NCI-H2196 (cell line): ENCODE measurements at regions not wholly inside any gene's neighbourhood (a gene's known extent, or its start where the extent isn't known, plus 50 kb on each side); places are given as distances from the start of the nearest gene placed in this dataset.
"Not testable (repeated sequence)": the region's sequence is repeated elsewhere in the genome, so short reads cannot be mapped to it uniquely, and the experiment has no call there.

ENCODE experiments used
- DNase-seq: peaks from one replicate; lab custom pipeline; 2025; ENCODE audit not compliant: unreplicated experiment; lab: John Stamatoyannopoulos, UW

GRCh38 chr1:31485166-31485565 is 72.2 kb downstream of the SERINC2 start:
- DNase-seq, result no peak

DNA sequence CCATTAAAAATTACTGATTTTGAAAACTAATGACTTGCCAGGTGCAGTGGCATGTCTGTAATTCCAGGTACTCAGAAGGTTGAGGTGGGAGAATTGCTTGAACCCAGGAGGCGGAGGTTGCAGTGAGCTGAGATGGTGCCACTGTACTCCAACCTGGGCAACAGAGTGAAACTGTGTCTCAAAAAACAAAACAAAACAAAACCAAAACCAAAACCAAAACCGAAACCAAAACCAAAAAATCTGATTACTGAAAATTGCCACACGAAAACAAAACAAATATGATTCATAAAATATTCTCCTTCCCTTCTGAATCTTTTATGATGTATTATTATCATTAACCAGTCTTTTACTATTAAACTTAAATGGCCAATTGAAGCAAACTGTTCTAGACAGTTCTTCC is 74.1 kb downstream of the SERINC2 start:
- peak; percentile 25 for DNase-seq

GRCh38 chr1:31487721-31488293 is 74.8 kb downstream of the SERINC2 start:
- DNase-seq, result no peak

DNA sequence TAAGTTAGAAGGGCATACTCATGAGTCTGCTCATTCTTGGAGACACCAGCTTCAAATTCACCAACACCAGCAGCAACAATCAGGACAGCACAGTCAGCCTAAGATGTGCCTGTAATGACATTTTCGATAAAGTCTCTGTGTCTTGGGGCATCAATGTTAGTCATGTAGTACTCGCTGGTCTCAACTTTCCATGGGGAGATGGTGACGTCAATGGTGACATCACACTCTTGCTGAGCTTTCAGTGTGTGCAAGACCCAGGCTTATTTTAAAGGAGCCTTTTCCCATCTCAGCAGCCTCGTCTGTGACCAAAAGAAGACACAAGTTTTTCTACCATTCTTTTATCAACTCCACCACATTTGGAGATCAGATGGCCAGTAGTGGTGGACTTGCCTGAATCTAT is 75.5 kb downstream of the SERINC2 start:
- DNase-seq, result no peak

- not testable (repeated sequence) for DNase-seq
These were observed 76.6 kb downstream of the SERINC2 start for GRCh38 chr1:31489575-31489974.

GRCh38 chr1:31490596-31490995 is 77.6 kb downstream of the SERINC2 start:
- DNase-seq, result not testable (repeated sequence)

- DNase-seq, result not testable (repeated sequence)
These were observed 81.0 kb upstream of the TINAGL1 start for GRCh38 chr1:31495351-31495750.

DNA sequence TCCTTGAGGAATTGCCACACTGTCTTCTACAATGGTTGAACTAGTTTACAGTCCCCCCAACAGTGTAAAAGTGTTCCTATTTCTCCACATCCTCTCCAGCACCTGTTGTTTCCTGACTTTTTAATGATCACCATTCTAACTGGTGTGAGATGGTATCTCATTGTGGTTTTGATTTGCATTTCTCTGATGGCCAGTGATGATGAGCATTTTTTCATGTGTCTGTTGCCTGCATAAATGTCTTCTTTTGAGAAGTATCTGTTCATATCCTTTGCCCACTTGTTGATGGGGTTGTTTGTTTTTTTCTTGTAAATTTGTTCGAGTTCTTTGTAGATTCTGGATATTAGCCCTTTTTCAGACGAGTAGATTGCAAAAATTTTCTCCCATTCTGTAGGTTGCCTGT is 80.5 kb upstream of the TINAGL1 start:
- not testable (repeated sequence) for DNase-seq

DNA sequence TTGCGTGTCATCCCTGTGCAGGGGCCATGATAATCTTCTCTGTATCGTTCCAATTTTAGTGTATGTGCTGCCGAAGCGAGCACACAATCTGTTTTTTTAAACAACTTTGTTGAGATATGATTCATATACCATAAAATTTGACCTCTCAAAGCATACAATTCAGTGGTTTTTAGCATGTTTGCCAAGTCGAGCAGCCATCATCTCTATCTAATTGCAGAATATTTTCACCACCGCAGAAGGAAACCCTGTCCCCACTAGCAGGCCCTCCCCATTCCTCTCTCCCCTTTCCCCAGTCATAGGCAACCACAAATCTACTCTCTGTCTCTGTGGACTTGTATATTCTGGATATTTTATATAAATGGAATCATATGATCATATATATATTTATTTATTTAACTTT is 78.7 kb upstream of the TINAGL1 start:
- DNase-seq, result no peak

GRCh38 chr1:31498376-31499040 is 77.8 kb upstream of the TINAGL1 start:
- no peak for DNase-seq

DNA sequence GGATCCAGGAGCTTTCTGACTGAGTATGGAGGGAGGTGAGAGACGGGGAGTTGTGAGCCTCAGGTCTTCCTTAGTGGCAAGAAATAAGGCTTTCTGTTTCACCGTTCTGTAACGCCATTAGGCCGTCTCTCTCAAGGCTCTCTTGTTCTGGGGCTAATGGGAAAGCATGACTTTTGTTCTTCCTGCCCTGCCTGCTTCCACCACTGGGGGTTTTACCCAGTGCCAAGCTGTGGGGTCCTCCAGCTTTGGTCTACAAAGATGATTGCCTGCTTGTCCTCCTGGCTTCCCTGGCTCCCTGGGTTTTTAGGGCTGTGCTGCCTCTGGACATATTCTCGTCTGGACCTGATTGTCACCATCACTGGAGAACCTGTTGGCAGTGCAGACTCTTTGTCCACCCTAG is 74.8 kb upstream of the TINAGL1 start:
- no peak for DNase-seq

GRCh38 chr1:31502253-31502652 is 74.1 kb upstream of the TINAGL1 start:
- DNase-seq, result no peak

DNA sequence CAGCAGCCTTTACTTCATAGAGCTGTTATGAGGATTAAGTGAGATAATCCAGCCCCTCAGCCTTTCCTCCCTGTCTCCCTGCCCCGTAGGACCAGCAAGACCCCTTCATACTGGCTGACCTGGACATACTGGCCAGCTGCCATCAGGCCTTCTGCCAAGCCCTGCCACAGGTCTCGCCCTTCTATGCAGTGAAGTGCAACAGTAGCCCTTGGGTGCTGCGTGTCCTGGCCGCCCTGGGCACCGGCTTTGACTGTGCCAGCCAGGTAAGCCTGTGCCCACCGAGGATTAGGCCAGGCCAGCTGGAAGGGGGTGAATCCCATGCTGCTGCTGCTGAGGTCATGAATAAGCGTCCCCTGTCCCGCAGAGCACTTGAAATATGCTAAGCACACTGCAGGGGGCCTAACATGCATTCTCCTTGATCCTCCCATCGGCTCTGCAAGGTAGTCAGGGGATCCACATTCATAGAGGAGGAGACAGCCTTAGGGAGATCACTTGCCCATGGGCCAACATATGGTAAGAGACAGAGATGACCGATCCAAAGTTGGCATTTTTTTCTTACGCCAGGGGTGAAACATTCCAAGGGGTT is 73.3 kb upstream of the TINAGL1 start:
- DNase-seq, result no peak

GRCh38 chr1:31503570-31503969 is 72.7 kb upstream of the TINAGL1 start:
- DNase-seq, result no peak

GRCh38 chr1:31504001-31504400 is 72.3 kb upstream of the TINAGL1 start:
- no peak for DNase-seq

- DNase-seq, result no peak
These were observed 70.3 kb upstream of the TINAGL1 start for GRCh38 chr1:31505911-31506497.

DNA sequence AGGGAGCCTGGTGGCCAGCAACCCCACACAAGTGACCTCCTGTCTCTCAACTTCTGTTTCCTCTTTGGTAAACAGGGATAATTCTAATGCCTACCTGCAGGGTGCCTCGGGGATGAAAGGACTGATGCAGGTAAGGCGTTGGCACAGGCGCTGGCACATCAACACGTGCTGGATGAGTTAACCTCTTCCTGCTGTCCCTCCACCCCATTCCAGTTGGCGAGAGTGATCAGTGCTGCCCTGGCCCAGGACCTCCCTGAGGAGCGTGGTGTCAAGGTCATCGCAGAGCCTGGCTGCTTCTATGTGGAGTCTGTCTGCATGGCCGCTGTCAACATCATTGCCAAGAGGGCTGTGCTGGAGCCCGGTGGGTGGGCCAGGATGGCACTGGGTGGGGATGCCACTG is 69.1 kb upstream of the TINAGL1 start:
- DNase-seq, result no peak

DNA sequence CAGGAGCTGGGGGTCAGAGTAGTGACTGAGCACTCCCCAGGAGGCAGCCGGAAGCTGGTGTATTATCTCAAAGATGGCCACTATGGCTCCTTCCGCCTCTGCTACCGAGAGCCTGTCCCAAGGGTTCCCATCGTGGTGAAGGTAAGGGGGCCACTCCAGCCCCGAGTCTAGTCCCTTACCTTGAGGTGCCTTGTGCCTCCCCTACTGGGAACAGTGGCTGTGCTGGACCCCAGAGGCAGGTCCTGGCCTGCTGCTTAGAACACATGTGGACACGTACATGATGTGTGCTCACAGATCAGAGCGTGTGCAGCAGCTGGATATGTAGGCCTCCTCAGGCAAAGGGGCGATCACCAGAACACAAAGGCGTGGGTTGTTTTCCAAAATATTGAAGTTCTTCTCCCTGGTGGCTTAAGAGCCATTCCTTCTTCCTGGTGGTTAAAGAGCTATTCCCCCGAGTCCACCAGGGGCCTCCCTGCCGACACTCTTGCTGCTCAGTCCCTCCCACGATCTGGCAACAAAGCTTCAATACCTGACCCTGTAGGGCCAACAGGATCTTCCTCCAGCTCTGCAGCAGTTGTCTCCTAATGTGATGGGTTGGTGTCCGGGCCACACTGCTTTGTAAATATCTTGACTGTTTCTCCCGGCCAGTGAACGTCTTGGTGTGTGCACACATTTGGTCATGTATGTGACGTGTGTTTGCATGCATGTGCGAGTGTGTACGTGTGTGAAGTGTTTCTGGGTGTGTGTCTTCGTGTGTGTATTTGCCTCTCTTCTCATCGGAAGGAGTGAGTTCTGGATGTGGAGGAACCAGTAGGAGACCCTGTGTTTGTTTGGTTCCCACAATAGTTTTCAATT is 68.4 kb upstream of the TINAGL1 start:
- DNase-seq, result no peak

DNA sequence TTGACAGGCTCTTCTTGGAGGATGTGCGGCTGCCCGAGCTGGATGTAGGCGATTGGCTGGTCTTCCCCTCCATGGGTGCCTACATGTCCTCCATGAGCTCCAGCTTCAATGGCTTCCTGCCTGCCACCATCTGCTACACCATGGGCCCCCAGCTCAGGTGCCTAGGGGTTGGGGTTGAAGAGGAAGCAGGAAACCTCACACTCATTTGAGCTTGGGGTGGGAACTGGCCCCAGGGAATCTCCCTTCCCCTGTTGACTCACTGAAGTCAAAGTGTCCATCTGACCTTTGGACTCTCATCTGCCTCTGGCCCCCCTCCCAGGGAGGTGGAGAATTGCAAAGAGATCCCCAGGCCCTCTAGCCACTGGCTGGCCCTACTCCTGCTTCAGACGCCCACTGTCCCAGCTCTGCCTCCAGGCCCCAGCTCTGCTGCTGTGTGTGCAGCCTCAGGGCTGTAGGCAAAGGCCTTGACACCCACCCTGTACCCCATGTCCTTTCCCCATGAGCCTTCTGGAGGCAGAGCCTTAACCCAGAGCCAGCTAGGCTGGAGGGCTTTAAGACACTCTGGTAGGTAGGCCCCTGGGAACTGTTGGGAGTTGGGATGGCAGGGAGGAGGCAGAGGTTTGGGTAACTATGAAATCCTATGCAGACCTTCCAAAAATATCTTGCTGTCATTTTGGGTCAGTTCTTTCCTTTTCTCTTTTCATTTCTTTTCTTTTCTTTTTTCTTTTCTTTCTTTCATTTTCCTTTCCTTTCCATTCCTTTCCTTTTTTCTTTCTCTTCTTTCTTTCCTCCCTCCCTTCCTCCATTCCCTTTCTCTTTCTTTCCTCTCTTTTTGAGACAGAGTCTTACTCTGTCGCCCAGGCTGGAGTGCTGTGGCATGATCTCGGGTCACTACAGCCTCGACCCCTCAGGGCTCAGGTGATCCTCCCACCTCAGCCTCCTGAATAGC is 66.9 kb upstream of the TINAGL1 start:
- DNase-seq, result no peak

GRCh38 chr1:31510304-31510703 is 66.0 kb upstream of the TINAGL1 start:
- no peak for DNase-seq
